GM21367 (cell line): ENCODE measurements at regions not wholly inside any gene's neighbourhood (a gene's known extent, or its start where the extent isn't known, plus 50 kb on each side); places are given as distances from the start of the nearest gene placed in this dataset.

ENCODE experiments used
- ATAC-seq: cut with Tn5 transposase; IDR thresholded peaks from one replicate; pipeline ENCODE4 v1.9.1; 2021; ENCODE audit not compliant: unreplicated experiment

GRCh38 chr1:73662526-73662925 is 535.5 kb downstream of the LRRIQ3 start:
- no peak for ATAC-seq

GRCh38 chr1:73659136-73659535 is 538.8 kb downstream of the LRRIQ3 start:
- ATAC-seq: no peak

- ATAC-seq: no peak
Observed at GRCh38 chr1:73654714-73655113, 543.3 kb downstream of the LRRIQ3 start.

GRCh38 chr1:73644198-73644597 is 553.8 kb downstream of the LRRIQ3 start:
- ATAC-seq: no peak

GRCh38 chr1:73639494-73639893 is 558.5 kb downstream of the LRRIQ3 start:
- ATAC-seq: no peak

GRCh38 chr1:73637264-73637663 is 560.7 kb downstream of the LRRIQ3 start:
- no peak for ATAC-seq

GRCh38 chr1:73635021-73635420 is 563.0 kb downstream of the LRRIQ3 start:
- ATAC-seq: no peak

GRCh38 chr1:73627723-73628122 is 570.3 kb downstream of the LRRIQ3 start:
- ATAC-seq: no peak

GRCh38 chr1:73626326-73626725 is 571.6 kb downstream of the LRRIQ3 start:
- no peak for ATAC-seq

GRCh38 chr1:73623946-73624345 is 574.0 kb downstream of the LRRIQ3 start:
- no peak for ATAC-seq

GRCh38 chr1:73617145-73617544 is 580.8 kb downstream of the LRRIQ3 start:
- ATAC-seq: no peak

- ATAC-seq: no peak
Observed at GRCh38 chr1:73611681-73612080, 586.3 kb downstream of the LRRIQ3 start.

GRCh38 chr1:73604739-73605138 is 593.2 kb downstream of the LRRIQ3 start:
- no peak for ATAC-seq

GRCh38 chr1:73604211-73604610 is 593.8 kb downstream of the LRRIQ3 start:
- ATAC-seq: no peak

- no peak for ATAC-seq
Observed at GRCh38 chr1:73593804-73594203, 604.2 kb downstream of the LRRIQ3 start.

GRCh38 chr1:73593364-73593763 is 604.6 kb downstream of the LRRIQ3 start:
- ATAC-seq: no peak

- ATAC-seq: no peak
Observed at GRCh38 chr1:73587080-73587479, 610.9 kb downstream of the LRRIQ3 start.

GRCh38 chr1:73577206-73577605 is 620.8 kb downstream of the LRRIQ3 start:
- ATAC-seq: no peak

- ATAC-seq: no peak
Observed at GRCh38 chr1:73576083-73576482, 621.9 kb downstream of the LRRIQ3 start.

- no peak for ATAC-seq
Observed at GRCh38 chr1:73564294-73564693, 633.7 kb downstream of the LRRIQ3 start.

GRCh38 chr1:73556270-73556669 is 641.7 kb downstream of the LRRIQ3 start:
- no peak for ATAC-seq

- ATAC-seq: no peak
Observed at GRCh38 chr1:73537400-73537799, 660.6 kb downstream of the LRRIQ3 start.

- no peak for ATAC-seq
Observed at GRCh38 chr1:73517603-73518191, 680.3 kb downstream of the LRRIQ3 start.
